ENCODE measurements at regions not wholly inside any gene's neighbourhood (a gene's known extent, or its start where the extent isn't known, plus 50 kb on each side); places are given as distances from the start of the nearest gene placed in this dataset.

- Histone ChIP-seq H3K4me1 (no peaks in the 10 kb centered on the region), H3K27me3 (no peaks in the 10 kb centered on the region), H3K9me3 (no peaks in the 10 kb centered on the region), H3K36me3 (no peaks in the 10 kb centered on the region), H3K27ac (no peak overlapping the region), H3K4me3 (no peak overlapping the region)
- TF ChIP-seq CTCF (IDR thresholded peaks at IDR 0.05) (no peak), POLR2A (IDR thresholded peaks at IDR 0.05) (no peak)
- DNase-seq: no peak
Observed at GRCh38 chr1:229047840-229048620, 222.9 kb upstream of the RAB4A start.

GRCh38 chr1:229048896-229049295, 222.0 kb upstream of the RAB4A start:
- DNase-seq: no peak
- no peaks in the 10 kb centered on the region for H3K27me3 ChIP-seq
- H3K4me3 ChIP-seq: no peak overlapping the region
- TF ChIP-seq CTCF (IDR thresholded peaks at IDR 0.05) (no peak), POLR2A (IDR thresholded peaks at IDR 0.05) (no peak)
- no peaks in the 10 kb centered on the region for H3K36me3 ChIP-seq
- no peak overlapping the region for H3K27ac ChIP-seq
- no peaks in the 10 kb centered on the region for H3K4me1 ChIP-seq
- H3K9me3 ChIP-seq: no peaks in the 10 kb centered on the region

- Histone ChIP-seq H3K4me1 (peaks cover 0 to 13% (median 0%) of the 10 kb centered on the region in 4 donors), H3K36me3 (no peaks in the 10 kb centered on the region), H3K9me3 (no peaks in the 10 kb centered on the region), H3K27me3 (no peaks in the 10 kb centered on the region), H3K27ac (no peak overlapping the region), H3K4me3 (no peak overlapping the region)
- TF ChIP-seq POLR2A (IDR thresholded peaks at IDR 0.05): no peak
- no peak for TF ChIP-seq CTCF (IDR thresholded peaks at IDR 0.05)
- DNase-seq: no peak
Observed at GRCh38 chr1:229056046-229056445, 214.9 kb upstream of the RAB4A start.

GRCh38 chr1:229058111-229058561, 212.8 kb upstream of the RAB4A start:
- no peak overlapping the region for H3K4me3 ChIP-seq
- DNase-seq: peak in 1 of 3 donors; percentile 55
- peak overlapping the region in 1 of 4 donors; percentile 17 for H3K27ac ChIP-seq
- H3K27me3 ChIP-seq: no peaks in the 10 kb centered on the region
- TF ChIP-seq POLR2A (IDR thresholded peaks at IDR 0.05): no peak
- TF ChIP-seq CTCF (IDR thresholded peaks at IDR 0.05): no peak
- H3K9me3 ChIP-seq: no peaks in the 10 kb centered on the region
- peaks cover 0 to 13% (median 0%) of the 10 kb centered on the region in 4 donors for H3K4me1 ChIP-seq
- no peaks in the 10 kb centered on the region for H3K36me3 ChIP-seq

GRCh38 chr1:229058729-229059128, 212.2 kb upstream of the RAB4A start:
- no peaks in the 10 kb centered on the region for H3K27me3 ChIP-seq
- TF ChIP-seq CTCF (IDR thresholded peaks at IDR 0.05) (no peak), POLR2A (IDR thresholded peaks at IDR 0.05) (no peak)
- no peaks in the 10 kb centered on the region for H3K9me3 ChIP-seq
- peak overlapping the region in 1 of 4 donors; percentile 17 for H3K27ac ChIP-seq
- no peak overlapping the region for H3K4me3 ChIP-seq
- DNase-seq: no peak
- H3K4me1 ChIP-seq: peaks cover 0 to 16% (median 0%) of the 10 kb centered on the region in 4 donors
- H3K36me3 ChIP-seq: no peaks in the 10 kb centered on the region

All from Peyer's patch (tissue), 4 donors.